Lung (tissue), 11 donors: ENCODE measurements at regions not wholly inside any gene's neighbourhood (a gene's known extent, or its start where the extent isn't known, plus 50 kb on each side); places are given as distances from the start of the nearest gene placed in this dataset.
A peak's percentile ranks its signal among the peaks of the same experiment; 100 is the strongest.
"Not testable (repeated sequence)": the region's sequence is repeated elsewhere in the genome, so short reads cannot be mapped to it uniquely, and the experiment has no call there.

Experiments used
- ATAC-seq: fragments of 200-7000 bp; cut with Tn5 transposase; one replicate; pipeline ENCODE4 v1.9.1; 2020; ENCODE audit warnings: moderate number of reproducible peaks; ENCODE audit not compliant: insufficient read depth, low FRiP score
- DNase-seq, 3 donors: peaks; one replicate each; pipeline ENCODE4 v3.0.0-alpha.2; 2013 to 2017
- H3K27ac ChIP-seq, 2 donors: one replicate each; pipeline ENCODE4 v1.5.1; 2013; ENCODE audit warnings: mild to moderate bottlenecking in 2 of 2, moderate library complexity in 2 of 2, control low read depth in 1 of 2, inconsistent platforms in 1 of 2, low read depth in 1 of 2, low read length in 1 of 2
- H3K27me3 ChIP-seq, 3 donors: one replicate each; pipeline ENCODE4 v1.5.1; 2013; ENCODE audit warnings: low read length in 2 of 3; ENCODE audit not compliant: control insufficient read depth in 3 of 3, insufficient read depth in 3 of 3
- H3K36me3 ChIP-seq, 4 donors: one replicate each; pipeline ENCODE4 v1.5.1; 2013; ENCODE audit warnings: low read length in 4 of 4, mild to moderate bottlenecking in 1 of 4, moderate library complexity in 1 of 4; ENCODE audit not compliant: control insufficient read depth in 4 of 4, insufficient read depth in 4 of 4
- H3K4me1 ChIP-seq, 5 donors: one replicate each; pipeline ENCODE4 v1.5.1; 2013; ENCODE audit warnings: low read length in 5 of 5, mild to moderate bottlenecking in 2 of 5, moderate library complexity in 1 of 5; ENCODE audit not compliant: control insufficient read depth in 5 of 5, insufficient read depth in 5 of 5
- H3K4me3 ChIP-seq: one replicate; pipeline ENCODE4 v1.5.1; 2013; ENCODE audit warnings: mild to moderate bottlenecking, control low read depth, moderate library complexity
- H3K9ac ChIP-seq, 2 donors: one replicate each; pipeline ENCODE4 v1.5.1; 2013; ENCODE audit warnings: low read length in 2 of 2, control low read depth in 1 of 2; ENCODE audit not compliant: insufficient read depth in 1 of 2
- H3K9me3 ChIP-seq, 4 donors: one replicate each; pipeline ENCODE4 v1.5.1; 2013; ENCODE audit warnings: low read length in 3 of 4, mild to moderate bottlenecking in 1 of 4, moderate library complexity in 1 of 4; ENCODE audit not compliant: control insufficient read depth in 4 of 4, insufficient read depth in 3 of 4
- CTCF ChIP-seq: IDR thresholded peaks from 2 replicates; pipeline ENCODE4 v1.5.1; 2012; ENCODE audit warnings: mild to moderate bottlenecking; ENCODE audit errors: control extremely low read depth, extremely low read depth
- WGBS, 2 donors: extraction: QIAGEN DNeasy Blood & Tissue Kit; methylation state at CpG; one replicate each; pipeline ENCODE4 v1.1.7; 2013; 5-methylcytosine and 5-hydroxymethylcytosine counted together
- donor health status: control.
- donor health status: control.
- donor health status: Bipolar disorder and iron deficiency.
- donor health status: healthy.
- donor health status: DM: yes; HTN: yes; CAD: no.

- Histone ChIP-seq H3K36me3 (no peaks in the 10 kb centered on the region), H3K4me1 (peaks cover 0 to 13% (median 0%) of the 10 kb centered on the region in 5 donors), H3K9ac (no peak overlapping the region), H3K27me3 (no peaks in the 10 kb centered on the region), H3K4me3 (no peak overlapping the region), H3K27ac (no peak overlapping the region), H3K9me3 (no peaks in the 10 kb centered on the region)
- ATAC-seq (no peak), DNase-seq (peak in 2 of 3 donors; percentile 22 to 34)
- 82 to 88% methylated on average over 5 of the region's 5 CpGs for WGBS, 2 donors
- no peak for TF ChIP-seq CTCF
Observed at GRCh38 chr5:14929293-14930065, 57.9 kb upstream of the ANKH start.

GRCh38 chr5:14928661-14929060 is 57.1 kb upstream of the ANKH start:
- Histone ChIP-seq H3K27ac (no peak overlapping the region), H3K9ac (no peak overlapping the region), H3K4me3 (no peak overlapping the region), H3K9me3 (no peaks in the 10 kb centered on the region), H3K4me1 (peaks cover 0 to 13% (median 0%) of the 10 kb centered on the region in 5 donors), H3K27me3 (no peaks in the 10 kb centered on the region), H3K36me3 (no peaks in the 10 kb centered on the region)
- TF ChIP-seq CTCF: no peak
- DNase-seq (no peak), ATAC-seq (no peak)
- WGBS, 2 donors: 80 to 100% methylated on average over 1 of the region's 1 CpG

- no peak for ATAC-seq
- no peaks in the 10 kb centered on the region for H3K9me3 ChIP-seq
- no peak overlapping the region for H3K27ac ChIP-seq
- no peak for TF ChIP-seq CTCF
- WGBS, 2 donors: 50 to 53% methylated on average over 3 of the region's 3 CpGs
- DNase-seq: peak in 1 of 3 donors; percentile 13
- H3K36me3 ChIP-seq: no peaks in the 10 kb centered on the region
- no peak overlapping the region for H3K9ac ChIP-seq
- no peak overlapping the region for H3K4me3 ChIP-seq
- peaks cover 0 to 13% (median 0%) of the 10 kb centered on the region in 5 donors for H3K4me1 ChIP-seq
- no peaks in the 10 kb centered on the region for H3K27me3 ChIP-seq
Observed at GRCh38 chr5:14925326-14925725, 53.7 kb upstream of the ANKH start.

- not testable (repeated sequence) for H3K36me3 ChIP-seq, H3K9me3 ChIP-seq, H3K27ac ChIP-seq, H3K4me1 ChIP-seq, ATAC-seq, H3K27me3 ChIP-seq, H3K4me3 ChIP-seq, DNase-seq, H3K9ac ChIP-seq
- 69 to 76% methylated on average over 6 of the region's 6 CpGs for WGBS, 2 donors
Observed at GRCh38 chr5:14922952-14923351, 51.4 kb upstream of the ANKH start.
